ENCODE measurements at regions not wholly inside any gene's neighbourhood (a gene's known extent, or its start where the extent isn't known, plus 50 kb on each side); places are given as distances from the start of the nearest gene placed in this dataset.

GRCh38 chr6:95357380-95358020, 219.8 kb upstream of the MANEA start:
- H3K27ac Mint-ChIP-seq = no peak overlapping the region
- DNase-seq (no peak), ATAC-seq (replicated peaks in 1 of 2) (no peak)
- H3K4me1 Mint-ChIP-seq (ENCODE audit: low read depth) = no peaks in the 10 kb centered on the region
- H3K27me3 Mint-ChIP-seq (ENCODE audit: low read depth) = no peaks in the 10 kb centered on the region
- H3K9me3 Mint-ChIP-seq = no peaks in the 10 kb centered on the region
- no peaks in the 10 kb centered on the region for H3K36me3 Mint-ChIP-seq (ENCODE audit: insufficient read depth in 2 of 2)
- H3K4me3 Mint-ChIP-seq = no peak overlapping the region

- H3K9me3 Mint-ChIP-seq = no peaks in the 10 kb centered on the region
Measured at GRCh38 chr6:95364016-95364604, 213.2 kb upstream of the MANEA start.

GRCh38 chr6:95365454-95365853, 211.9 kb upstream of the MANEA start:
- Mint-ChIP-seq H3K4me3 (no peak overlapping the region), H3K9me3 (no peaks in the 10 kb centered on the region), H3K36me3 (ENCODE audit: insufficient read depth in 2 of 2) (no peaks in the 10 kb centered on the region), H3K27me3 (ENCODE audit: low read depth) (no peaks in the 10 kb centered on the region), H3K27ac (no peak overlapping the region), H3K4me1 (ENCODE audit: low read depth) (no peaks in the 10 kb centered on the region)
- no peak for ATAC-seq (replicated peaks in 1 of 2)
- DNase-seq = no peak

More at GRCh38 chr6:95364016-95364604, 213.2 kb upstream of the MANEA start:
- no peak for ATAC-seq (replicated peaks in 1 of 2)
- Mint-ChIP-seq H3K36me3 (ENCODE audit: insufficient read depth in 2 of 2) (no peaks in the 10 kb centered on the region), H3K4me3 (no peak overlapping the region), H3K4me1 (ENCODE audit: low read depth) (no peaks in the 10 kb centered on the region), H3K27ac (no peak overlapping the region), H3K27me3 (ENCODE audit: low read depth) (no peaks in the 10 kb centered on the region)
- no peak for DNase-seq

GRCh38 chr6:95366414-95366813, 210.9 kb upstream of the MANEA start:
- Mint-ChIP-seq H3K9me3 (no peaks in the 10 kb centered on the region), H3K36me3 (ENCODE audit: insufficient read depth in 2 of 2) (no peaks in the 10 kb centered on the region), H3K4me1 (ENCODE audit: low read depth) (no peaks in the 10 kb centered on the region), H3K27me3 (ENCODE audit: low read depth) (no peaks in the 10 kb centered on the region), H3K4me3 (no peak overlapping the region), H3K27ac (no peak overlapping the region)
- DNase-seq (no peak), ATAC-seq (replicated peaks in 1 of 2) (no peak)

GRCh38 chr6:95383878-95384277, 193.5 kb upstream of the MANEA start:
- no peak overlapping the region for H3K27ac Mint-ChIP-seq
- no peaks in the 10 kb centered on the region for H3K4me1 Mint-ChIP-seq (ENCODE audit: low read depth)
- no peaks in the 10 kb centered on the region for H3K27me3 Mint-ChIP-seq (ENCODE audit: low read depth)
- H3K9me3 Mint-ChIP-seq = peaks cover 3 to 8% of the 10 kb centered on the region in 2 donors
- DNase-seq (no peak), ATAC-seq (replicated peaks in 1 of 2) (no peak)
- H3K36me3 Mint-ChIP-seq (ENCODE audit: insufficient read depth in 2 of 2) = no peaks in the 10 kb centered on the region
- no peak overlapping the region for H3K4me3 Mint-ChIP-seq

GRCh38 chr6:95384988-95385387, 192.3 kb upstream of the MANEA start:
- Mint-ChIP-seq H3K27me3 (ENCODE audit: low read depth) (no peaks in the 10 kb centered on the region), H3K4me3 (no peak overlapping the region), H3K9me3 (peaks cover 2 to 4% of the 10 kb centered on the region in 2 donors), H3K27ac (no peak overlapping the region), H3K4me1 (ENCODE audit: low read depth) (no peaks in the 10 kb centered on the region), H3K36me3 (ENCODE audit: insufficient read depth in 2 of 2) (no peaks in the 10 kb centered on the region)
- no peak for ATAC-seq (replicated peaks in 1 of 2)
- no peak for DNase-seq

- no peaks in the 10 kb centered on the region for H3K9me3 Mint-ChIP-seq
- no peaks in the 10 kb centered on the region for H3K4me1 Mint-ChIP-seq (ENCODE audit: low read depth)
- no peaks in the 10 kb centered on the region for H3K36me3 Mint-ChIP-seq (ENCODE audit: insufficient read depth in 2 of 2)
- ATAC-seq (replicated peaks in 1 of 2) (no peak), DNase-seq (no peak)
- H3K27me3 Mint-ChIP-seq (ENCODE audit: low read depth) = no peaks in the 10 kb centered on the region
- no peak overlapping the region for H3K4me3 Mint-ChIP-seq
- no peak overlapping the region for H3K27ac Mint-ChIP-seq
Measured at GRCh38 chr6:95387845-95388244, 189.5 kb upstream of the MANEA start.

GRCh38 chr6:95404777-95405176, 172.6 kb upstream of the MANEA start:
- DNase-seq = no peak
- Mint-ChIP-seq H3K9me3 (no peaks in the 10 kb centered on the region), H3K27me3 (ENCODE audit: low read depth) (no peaks in the 10 kb centered on the region), H3K36me3 (ENCODE audit: insufficient read depth in 2 of 2) (no peaks in the 10 kb centered on the region), H3K4me3 (no peak overlapping the region), H3K27ac (no peak overlapping the region), H3K4me1 (ENCODE audit: low read depth) (no peaks in the 10 kb centered on the region)
- no peak for ATAC-seq (replicated peaks in 1 of 2)

GRCh38 chr6:95408111-95408510, 169.2 kb upstream of the MANEA start:
- no peaks in the 10 kb centered on the region for H3K4me1 Mint-ChIP-seq (ENCODE audit: low read depth)
- DNase-seq (no peak), ATAC-seq (replicated peaks in 1 of 2) (no peak)
- H3K9me3 Mint-ChIP-seq = no peaks in the 10 kb centered on the region
- no peak overlapping the region for H3K27ac Mint-ChIP-seq
- H3K36me3 Mint-ChIP-seq (ENCODE audit: insufficient read depth in 2 of 2) = no peaks in the 10 kb centered on the region
- H3K4me3 Mint-ChIP-seq = no peak overlapping the region
- H3K27me3 Mint-ChIP-seq (ENCODE audit: low read depth) = no peaks in the 10 kb centered on the region

- Mint-ChIP-seq H3K4me3 (no peak overlapping the region), H3K27ac (no peak overlapping the region), H3K36me3 (ENCODE audit: insufficient read depth in 2 of 2) (no peaks in the 10 kb centered on the region), H3K27me3 (ENCODE audit: low read depth) (no peaks in the 10 kb centered on the region), H3K4me1 (ENCODE audit: low read depth) (no peaks in the 10 kb centered on the region), H3K9me3 (no peaks in the 10 kb centered on the region)
- DNase-seq (no peak), ATAC-seq (replicated peaks in 1 of 2) (no peak)
Measured at GRCh38 chr6:95410168-95410567, 167.2 kb upstream of the MANEA start.

GRCh38 chr6:95413789-95414188, 163.5 kb upstream of the MANEA start:
- no peaks in the 10 kb centered on the region for H3K27me3 Mint-ChIP-seq (ENCODE audit: low read depth)
- DNase-seq (no peak), ATAC-seq (replicated peaks in 1 of 2) (no peak)
- H3K4me3 Mint-ChIP-seq = no peak overlapping the region
- no peak overlapping the region for H3K27ac Mint-ChIP-seq
- H3K4me1 Mint-ChIP-seq (ENCODE audit: low read depth) = no peaks in the 10 kb centered on the region
- no peaks in the 10 kb centered on the region for H3K9me3 Mint-ChIP-seq
- no peaks in the 10 kb centered on the region for H3K36me3 Mint-ChIP-seq (ENCODE audit: insufficient read depth in 2 of 2)

GRCh38 chr6:95417856-95418255, 159.5 kb upstream of the MANEA start:
- Mint-ChIP-seq H3K4me1 (ENCODE audit: low read depth) (no peaks in the 10 kb centered on the region), H3K27ac (no peak overlapping the region), H3K27me3 (ENCODE audit: low read depth) (no peaks in the 10 kb centered on the region), H3K36me3 (ENCODE audit: insufficient read depth in 2 of 2) (peaks cover 0 to 6% of the 10 kb centered on the region in 2 donors), H3K9me3 (peaks cover 1 to 8% of the 10 kb centered on the region in 2 donors), H3K4me3 (no peak overlapping the region)
- DNase-seq (no peak), ATAC-seq (replicated peaks in 1 of 2) (no peak)

- peaks cover 0 to 6% of the 10 kb centered on the region in 2 donors for H3K36me3 Mint-ChIP-seq (ENCODE audit: insufficient read depth in 2 of 2)
- ATAC-seq (replicated peaks in 1 of 2) = no peak
- no peak overlapping the region for H3K4me3 Mint-ChIP-seq
- DNase-seq = no peak
- no peaks in the 10 kb centered on the region for H3K4me1 Mint-ChIP-seq (ENCODE audit: low read depth)
- H3K27me3 Mint-ChIP-seq (ENCODE audit: low read depth) = no peaks in the 10 kb centered on the region
- H3K27ac Mint-ChIP-seq = no peak overlapping the region
- H3K9me3 Mint-ChIP-seq = peaks cover 1 to 8% of the 10 kb centered on the region in 2 donors
Measured at GRCh38 chr6:95420792-95421191, 156.5 kb upstream of the MANEA start.

- no peak overlapping the region for H3K27ac Mint-ChIP-seq
- no peak overlapping the region for H3K4me3 Mint-ChIP-seq
- ATAC-seq (replicated peaks in 1 of 2) (no peak), DNase-seq (no peak)
- peaks cover 1 to 8% of the 10 kb centered on the region in 2 donors for H3K9me3 Mint-ChIP-seq
- no peaks in the 10 kb centered on the region for H3K27me3 Mint-ChIP-seq (ENCODE audit: low read depth)
- no peaks in the 10 kb centered on the region for H3K4me1 Mint-ChIP-seq (ENCODE audit: low read depth)
- H3K36me3 Mint-ChIP-seq (ENCODE audit: insufficient read depth in 2 of 2) = peaks cover 0 to 6% of the 10 kb centered on the region in 2 donors
Measured at GRCh38 chr6:95423331-95423730, 154.0 kb upstream of the MANEA start.

Measured in activated T-cell treated with anti-CD3 and anti-CD28 coated beads, Interleukin-2, amount 50 U/mL, for 72 hours (primary cell).